Glomerular endothelial cell (primary cell): ENCODE measurements at regions not wholly inside any gene's neighbourhood (a gene's known extent, or its start where the extent isn't known, plus 50 kb on each side); places are given as distances from the start of the nearest gene placed in this dataset.

Experiments
- DNase-seq: peaks from one replicate; pipeline ENCODE4 v3.0.0-alpha.2; 2011; ENCODE audit warnings: low read depth, low spot score; ENCODE audit errors: extremely low read depth

DNA sequence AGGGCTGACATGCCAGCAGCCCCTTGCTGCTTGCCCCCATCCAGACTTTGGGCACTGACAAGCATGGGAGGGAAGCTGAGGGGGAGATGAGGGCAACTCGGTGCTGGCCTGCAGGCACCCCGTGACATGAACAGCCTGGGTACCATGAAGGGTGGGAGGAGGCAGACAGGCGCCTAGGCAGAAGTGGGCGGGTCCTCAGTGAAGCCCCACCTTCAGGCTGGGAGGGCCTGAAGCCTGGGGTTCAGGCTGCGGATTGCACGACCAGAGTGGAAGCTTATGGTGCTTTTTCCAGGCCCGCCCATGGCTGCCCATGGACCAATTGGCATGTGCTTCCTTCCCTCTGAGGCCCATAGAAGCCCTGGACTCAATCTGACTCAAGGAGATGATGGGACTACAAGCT, 354.1 kb downstream of the GRIA2 start:
- DNase-seq: no peak

DNA sequence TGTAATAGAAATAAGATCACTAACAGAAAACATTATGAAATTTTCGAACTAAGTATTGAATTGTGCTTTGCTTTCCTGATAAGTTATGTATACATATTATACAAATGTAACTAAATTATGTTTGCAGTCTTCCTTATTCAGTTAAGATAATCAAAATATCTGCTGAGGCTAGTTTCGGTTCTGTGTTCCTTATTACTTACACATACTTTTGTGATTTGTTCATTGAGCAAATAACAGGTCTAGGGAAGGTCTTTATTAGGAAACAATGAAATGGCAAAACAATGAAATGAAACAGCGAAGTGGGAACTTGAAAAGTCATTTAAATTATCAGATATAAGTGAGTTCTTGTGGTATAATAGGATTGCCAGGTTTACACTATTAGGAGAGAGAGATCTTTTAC, 352.4 kb downstream of the GRIA2 start:
- no peak for DNase-seq

DNA sequence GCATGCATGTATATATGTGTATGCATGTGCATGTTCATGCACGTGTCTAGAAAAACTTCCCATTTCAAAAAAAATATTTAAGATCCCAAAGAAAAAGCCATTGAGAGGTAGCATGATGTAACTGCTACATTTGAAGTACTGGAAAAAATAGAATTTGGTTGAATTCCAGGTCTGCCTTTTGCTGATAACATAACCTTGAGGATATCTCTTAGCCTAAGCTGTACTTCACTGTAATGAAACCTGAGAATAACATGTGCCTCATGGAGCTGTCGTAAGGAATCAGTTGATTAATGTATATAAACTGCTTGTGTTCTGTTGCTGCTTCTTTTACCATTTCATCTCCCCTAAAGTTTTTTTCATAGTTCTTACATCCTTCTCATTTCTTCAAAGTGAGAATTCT, 351.8 kb downstream of the GRIA2 start:
- no peak for DNase-seq

- no peak for DNase-seq
Observed at GRCh38 chr4:157564771-157565170, 344.2 kb downstream of the GRIA2 start.

DNA sequence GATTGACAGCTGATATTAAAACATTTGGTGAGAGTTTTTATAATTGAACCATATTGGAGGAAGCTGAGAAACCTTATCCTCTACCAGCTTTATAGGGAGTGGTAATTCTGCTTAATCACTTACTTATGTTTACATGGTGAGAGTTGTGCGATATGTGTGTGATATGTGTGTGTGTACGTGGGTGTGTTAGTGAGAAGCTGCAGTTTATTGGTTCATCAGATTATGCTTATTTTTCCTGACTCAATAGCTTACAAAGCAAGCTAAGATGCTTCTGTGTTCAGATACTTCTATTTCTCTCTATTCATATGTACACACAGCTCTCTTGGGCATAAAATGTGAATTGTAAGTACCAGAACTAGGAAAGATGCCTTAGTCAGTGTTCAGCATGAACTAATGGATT, 343.7 kb downstream of the GRIA2 start:
- no peak for DNase-seq

DNA sequence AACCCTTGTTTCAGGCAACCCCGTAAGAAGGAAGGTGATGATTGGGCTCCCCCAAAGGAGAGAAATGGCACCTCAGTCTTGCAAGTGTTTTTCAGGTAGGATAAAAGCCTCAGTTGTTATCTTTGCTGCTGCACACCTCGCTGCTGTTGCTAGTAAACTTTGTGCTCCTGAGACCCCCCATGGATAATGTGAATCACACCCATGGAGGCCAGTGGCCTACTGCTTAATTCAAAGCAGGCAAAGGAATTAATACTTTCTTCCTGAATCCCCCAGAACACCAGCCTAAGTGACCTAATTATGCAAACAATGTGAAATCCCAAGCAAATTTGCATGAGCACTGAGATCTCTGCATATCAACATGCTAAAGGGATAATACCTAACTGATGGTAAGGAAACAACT, 337.5 kb downstream of the GRIA2 start:
- no peak for DNase-seq

DNA sequence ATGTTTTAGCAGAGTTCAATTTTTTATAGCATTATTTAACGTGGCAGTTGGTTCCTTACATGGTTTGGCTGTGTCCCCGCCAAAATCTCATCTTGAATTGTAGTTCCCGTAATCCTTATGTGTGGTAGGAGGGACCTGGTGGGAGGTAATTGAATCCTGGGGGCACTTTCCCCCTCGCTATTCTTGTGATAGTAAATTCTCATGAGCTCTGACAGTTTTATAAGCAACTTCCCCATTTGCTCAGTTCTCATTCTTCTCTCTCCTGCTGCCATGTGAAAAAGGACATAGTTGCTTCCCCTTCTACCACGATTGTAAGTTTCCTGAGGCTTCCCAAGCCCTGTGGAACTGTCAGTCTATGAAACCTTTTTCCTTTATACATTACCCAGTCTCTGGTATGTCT, 329.5 kb downstream of the GRIA2 start:
- DNase-seq: no peak

GRCh38 chr4:157527954-157528353, 307.4 kb downstream of the GRIA2 start:
- DNase-seq: no peak

- DNase-seq: no peak
Observed at GRCh38 chr4:157521906-157522305, 301.4 kb downstream of the GRIA2 start.

DNA sequence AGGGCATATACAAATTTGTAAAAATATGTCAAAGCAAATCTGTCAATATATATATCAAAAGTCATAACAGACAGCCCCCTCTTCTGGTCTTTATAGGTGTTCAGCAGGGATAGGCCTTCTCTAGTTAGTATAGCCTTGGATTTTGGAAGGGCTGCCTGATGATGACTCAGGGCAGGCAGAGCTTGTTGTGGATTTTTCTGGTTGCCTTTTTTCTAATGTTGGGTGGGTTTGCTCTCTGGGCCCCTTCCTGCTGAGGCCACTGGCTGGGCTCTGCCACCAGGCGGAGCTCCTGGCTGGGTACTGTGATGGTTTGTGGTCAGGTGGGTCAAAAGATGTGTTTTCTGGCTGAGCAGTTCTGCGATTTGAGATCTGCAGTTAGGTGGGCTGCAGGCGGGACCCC, 294.2 kb downstream of the GRIA2 start:
- DNase-seq: no peak

DNA sequence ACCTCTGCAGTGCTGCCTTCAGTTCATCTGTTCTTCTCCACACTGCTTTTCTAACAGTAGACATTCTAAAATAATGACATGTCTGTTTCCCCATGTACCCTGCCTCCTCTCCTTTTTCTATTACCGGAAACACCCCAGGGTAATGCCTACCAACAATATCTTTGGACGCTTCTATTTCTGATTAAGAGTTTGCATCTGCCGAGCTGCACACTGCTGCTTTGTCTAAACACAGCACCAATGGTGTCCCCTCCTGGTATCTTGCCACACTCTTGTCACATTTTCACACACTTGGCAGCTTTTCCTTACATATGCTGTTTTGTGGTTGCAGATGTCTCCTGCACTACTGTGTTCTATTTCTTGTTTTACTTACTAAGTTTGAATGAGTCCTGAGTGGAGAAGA, 288.8 kb downstream of the GRIA2 start:
- no peak for DNase-seq

- no peak for DNase-seq
Observed at GRCh38 chr4:157502656-157503055, 282.1 kb downstream of the GRIA2 start.

- DNase-seq: no peak
Observed at GRCh38 chr4:157459785-157460184, 239.3 kb downstream of the GRIA2 start.

GRCh38 chr4:157447195-157447594, 226.7 kb downstream of the GRIA2 start:
- DNase-seq: no peak

DNA sequence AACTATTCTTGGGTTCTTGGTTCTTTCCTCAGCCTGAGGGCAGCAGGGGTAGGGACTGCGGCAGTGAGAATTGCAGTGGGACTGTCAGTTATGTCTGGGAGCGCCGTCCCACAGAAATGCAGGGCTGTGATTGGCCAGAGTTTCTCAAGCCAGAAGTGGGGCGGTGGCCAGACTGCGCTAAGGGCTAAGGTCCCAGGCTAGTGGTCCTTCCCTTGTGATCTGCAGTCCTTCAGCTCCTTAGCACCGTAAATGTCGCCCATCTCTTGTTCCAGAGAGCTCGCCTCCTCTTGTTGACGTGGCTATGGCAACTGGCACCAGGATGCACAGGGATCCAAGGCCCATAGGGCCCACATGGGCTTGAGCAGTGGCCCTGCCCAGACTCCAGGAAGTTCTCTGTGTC, 223.5 kb downstream of the GRIA2 start:
- no peak for DNase-seq

- DNase-seq: no peak
Observed at GRCh38 chr4:157443537-157443936, 223.0 kb downstream of the GRIA2 start.

GRCh38 chr4:157425897-157426296, 205.4 kb downstream of the GRIA2 start:
- no peak for DNase-seq

DNA sequence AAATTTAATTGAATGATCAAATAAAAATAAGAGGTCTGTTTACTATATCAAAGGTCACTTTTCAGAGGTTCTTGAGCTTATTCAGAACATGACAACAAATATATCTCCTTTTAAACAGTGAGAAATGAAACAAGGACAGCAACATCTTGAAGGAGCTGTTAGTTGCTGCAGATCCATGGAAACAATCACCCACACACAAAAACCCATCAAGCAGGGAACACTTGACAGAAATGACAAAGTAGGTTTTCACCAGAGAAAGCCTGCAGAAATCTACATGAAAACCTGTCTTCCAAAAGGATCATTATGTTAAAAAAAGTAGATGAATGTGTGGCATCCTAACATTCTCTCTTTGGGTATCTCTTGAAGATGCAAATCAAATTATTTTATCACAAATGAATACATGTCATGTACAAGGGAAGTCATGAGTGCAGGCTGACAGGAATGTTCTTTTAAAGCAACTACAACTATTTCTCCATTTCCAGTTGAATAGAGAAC, 203.0 kb downstream of the GRIA2 start:
- DNase-seq: no peak

- DNase-seq: no peak
Observed at GRCh38 chr4:157421365-157421764, 200.8 kb downstream of the GRIA2 start.
